Ascending aorta (tissue), 2 donors: ENCODE measurements at regions not wholly inside any gene's neighbourhood (a gene's known extent, or its start where the extent isn't known, plus 50 kb on each side); places are given as distances from the start of the nearest gene placed in this dataset.
A peak's percentile ranks its signal among the peaks of the same experiment; 100 is the strongest.

ENCODE experiments used
- DNase-seq, 2 donors: peaks; one replicate each; pipeline ENCODE4 v3.0.0-alpha.2; 2019; ENCODE audit warnings: low spot score in 2 of 2
- H3K27ac ChIP-seq, 2 donors: fragments of 200-600 bp; sonication (generic); one replicate each; pipeline ENCODE4 v1.5.1; 2016 to 2017; ENCODE audit warnings: mild to moderate bottlenecking in 1 of 2
- H3K27me3 ChIP-seq: fragments of 200-600 bp; sonication (generic); one replicate; pipeline ENCODE4 v1.5.1; 2017
- H3K36me3 ChIP-seq, 2 donors: fragments of 200-600 bp; sonication (generic); one replicate each; pipeline ENCODE4 v1.5.1; 2016
- H3K4me1 ChIP-seq, 2 donors: fragments of 200-600 bp; sonication (generic); one replicate each; pipeline ENCODE4 v1.5.1; 2016 to 2017; ENCODE audit warnings: mild to moderate bottlenecking in 1 of 2
- H3K4me3 ChIP-seq, 2 donors: fragments of 200-600 bp; sonication (generic); one replicate each; pipeline ENCODE4 v1.5.1; 2016 to 2017; ENCODE audit warnings: mild to moderate bottlenecking in 1 of 2
- H3K9me3 ChIP-seq, 2 donors: fragments of 200-600 bp; sonication (generic); one replicate each; pipeline ENCODE4 v1.5.1; 2016
- CTCF ChIP-seq, 3 experiments: fragments of 200-600 bp in 2 of 3; fragments of 450-650 bp in 1 of 3; sonication (generic) in 2 of 3; IDR thresholded peaks; one replicate each; pipeline ENCODE4 v1.5.1; 2016 to 2019; ENCODE audit warnings: antibody characterized with exemption in 3 of 3, mild to moderate bottlenecking in 1 of 3, moderate library complexity in 1 of 3
- intact Hi-C: fragments of 100-400 bp; cut with DNase I; formaldehyde crosslinking; loops from one replicate; pipeline ENCODE4 v1.15.1; 2023

GRCh38 chr6:22064558-22064957 is 232.3 kb downstream of the PRL start:
- H3K36me3 ChIP-seq, result no peaks in the 10 kb centered on the region
- H3K9me3 ChIP-seq, result no peaks in the 10 kb centered on the region
- TF ChIP-seq CTCF (IDR thresholded peaks at IDR 0.05), result no peak
- no peaks in the 10 kb centered on the region for H3K27me3 ChIP-seq
- DNase-seq, result no peak
- intact Hi-C loops, result no loop called here
- H3K27ac ChIP-seq, result no peak overlapping the region
- H3K4me3 ChIP-seq, result no peak overlapping the region
- H3K4me1 ChIP-seq, result peaks cover 5 to 7% of the 10 kb centered on the region in 2 donors

- peaks cover 5 to 14% of the 10 kb centered on the region in 2 donors for H3K4me1 ChIP-seq
- H3K9me3 ChIP-seq, result no peaks in the 10 kb centered on the region
- no peaks in the 10 kb centered on the region for H3K27me3 ChIP-seq
- peak overlapping the region in 1 of 2 donors; percentile 13 for H3K27ac ChIP-seq
- H3K36me3 ChIP-seq, result no peaks in the 10 kb centered on the region
- intact Hi-C loops, result no loop called here
- no peak for DNase-seq
- TF ChIP-seq CTCF (IDR thresholded peaks at IDR 0.05), result no peak
- no peak overlapping the region for H3K4me3 ChIP-seq
These were observed 229.7 kb downstream of the PRL start for GRCh38 chr6:22067122-22067521.

DNA sequence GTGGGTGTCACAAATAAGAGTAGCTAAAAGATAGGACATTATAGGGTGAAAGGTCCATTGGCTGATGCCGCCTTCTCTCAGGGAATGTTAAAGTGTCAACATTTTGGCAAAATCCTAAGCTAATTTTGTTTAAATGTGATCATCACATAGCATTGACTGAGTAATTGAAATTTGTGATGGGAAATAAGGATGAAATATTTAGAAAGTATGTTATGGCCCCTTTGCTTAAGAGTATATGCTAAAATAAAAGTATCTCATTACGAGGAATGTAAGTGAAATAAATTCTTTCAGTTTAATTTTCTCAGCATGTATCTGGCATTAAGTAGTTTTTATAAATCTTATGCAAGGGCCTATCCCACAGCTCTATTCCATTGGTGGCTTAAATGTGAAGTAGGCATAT is 229.2 kb downstream of the PRL start:
- Histone ChIP-seq H3K27me3 (no peaks in the 10 kb centered on the region), H3K4me3 (no peak overlapping the region), H3K4me1 (peaks cover 5 to 14% of the 10 kb centered on the region in 2 donors), H3K27ac (peak overlapping the region in 1 of 2 donors; percentile 13), H3K36me3 (no peaks in the 10 kb centered on the region), H3K9me3 (no peaks in the 10 kb centered on the region)
- intact Hi-C loops, result no loop called here
- no peak for TF ChIP-seq CTCF (IDR thresholded peaks at IDR 0.05)
- DNase-seq, result no peak

- no peak overlapping the region for H3K27ac ChIP-seq
- no peaks in the 10 kb centered on the region for H3K36me3 ChIP-seq
- H3K27me3 ChIP-seq, result no peaks in the 10 kb centered on the region
- H3K9me3 ChIP-seq, result no peaks in the 10 kb centered on the region
- no peak for TF ChIP-seq CTCF (IDR thresholded peaks at IDR 0.05)
- DNase-seq, result no peak
- peaks cover 5 to 14% of the 10 kb centered on the region in 2 donors for H3K4me1 ChIP-seq
- intact Hi-C loops, result no loop called here
- H3K4me3 ChIP-seq, result no peak overlapping the region
These were observed 228.1 kb downstream of the PRL start for GRCh38 chr6:22068561-22069305.

- no peaks in the 10 kb centered on the region for H3K27me3 ChIP-seq
- intact Hi-C loops, result no loop called here
- no peak for TF ChIP-seq CTCF (IDR thresholded peaks at IDR 0.05)
- H3K4me3 ChIP-seq, result no peak overlapping the region
- H3K4me1 ChIP-seq, result peaks cover 5 to 14% of the 10 kb centered on the region in 2 donors
- no peak overlapping the region for H3K27ac ChIP-seq
- no peak for DNase-seq
- H3K9me3 ChIP-seq, result no peaks in the 10 kb centered on the region
- H3K36me3 ChIP-seq, result no peaks in the 10 kb centered on the region
These were observed 227.5 kb downstream of the PRL start for GRCh38 chr6:22069306-22069800.
